ENCODE measurements at regions not wholly inside any gene's neighbourhood (a gene's known extent, or its start where the extent isn't known, plus 50 kb on each side); places are given as distances from the start of the nearest gene placed in this dataset.
"Not testable (repeated sequence)": the region's sequence is repeated elsewhere in the genome, so short reads cannot be mapped to it uniquely, and the experiment has no call there.

DNA sequence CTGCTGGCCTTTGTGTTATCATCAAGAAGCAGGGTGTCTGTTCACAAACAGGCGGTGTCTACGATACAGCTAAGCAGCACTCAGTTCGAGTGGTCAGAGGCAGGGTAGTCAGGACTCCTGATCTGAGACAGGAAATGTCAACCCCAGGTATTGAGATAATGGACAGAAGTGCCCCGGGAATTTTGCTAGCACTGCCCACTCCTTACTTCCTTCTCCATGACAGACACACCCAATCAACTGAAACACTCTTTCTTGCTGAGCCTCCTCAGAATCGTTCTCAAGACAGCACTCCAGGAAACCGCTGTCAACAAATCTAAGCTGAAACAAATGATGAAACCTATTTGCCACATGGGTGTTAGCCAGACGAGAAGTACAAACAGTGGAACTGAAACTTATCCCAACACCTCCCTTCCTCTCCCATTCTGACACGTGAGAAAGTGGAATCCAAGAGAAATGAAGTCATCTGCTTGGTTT, 109.3 kb downstream of the GTF2IRD2B start:
- TF ChIP-seq, protein P1, sequence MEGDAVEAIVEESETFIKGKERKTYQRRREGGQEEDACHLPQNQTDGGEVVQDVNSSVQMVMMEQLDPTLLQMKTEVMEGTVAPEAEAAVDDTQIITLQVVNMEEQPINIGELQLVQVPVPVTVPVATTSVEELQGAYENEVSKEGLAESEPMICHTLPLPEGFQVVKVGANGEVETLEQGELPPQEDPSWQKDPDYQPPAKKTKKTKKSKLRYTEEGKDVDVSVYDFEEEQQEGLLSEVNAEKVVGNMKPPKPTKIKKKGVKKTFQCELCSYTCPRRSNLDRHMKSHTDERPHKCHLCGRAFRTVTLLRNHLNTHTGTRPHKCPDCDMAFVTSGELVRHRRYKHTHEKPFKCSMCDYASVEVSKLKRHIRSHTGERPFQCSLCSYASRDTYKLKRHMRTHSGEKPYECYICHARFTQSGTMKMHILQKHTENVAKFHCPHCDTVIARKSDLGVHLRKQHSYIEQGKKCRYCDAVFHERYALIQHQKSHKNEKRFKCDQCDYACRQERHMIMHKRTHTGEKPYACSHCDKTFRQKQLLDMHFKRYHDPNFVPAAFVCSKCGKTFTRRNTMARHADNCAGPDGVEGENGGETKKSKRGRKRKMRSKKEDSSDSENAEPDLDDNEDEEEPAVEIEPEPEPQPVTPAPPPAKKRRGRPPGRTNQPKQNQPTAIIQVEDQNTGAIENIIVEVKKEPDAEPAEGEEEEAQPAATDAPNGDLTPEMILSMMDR (IDR thresholded peaks at IDR 0.05), result not testable (repeated sequence)
- not testable (repeated sequence) for TF ChIP-seq POLR2A (IDR thresholded peaks at IDR 0.05)
